A549 (cell line): ENCODE measurements at regions not wholly inside any gene's neighbourhood (a gene's known extent, or its start where the extent isn't known, plus 50 kb on each side); places are given as distances from the start of the nearest gene placed in this dataset.

ENCODE experiments used
- CTCF ChIP-seq: fragments of >200 bp; sonication (Bioruptor Twin); formaldehyde crosslinking; IDR thresholded peaks from 3 replicates; pipeline ENCODE4 v1.5.1; 2016
- EP300 ChIP-seq, 2 experiments: fragments of >200 bp; sonication (Bioruptor Twin); formaldehyde crosslinking; IDR thresholded peaks; 2 replicates in 1 of 2; 3 replicates in 1 of 2; pipeline ENCODE4 v1.6.1; 2016 to 2017
- JUN ChIP-seq, 2 experiments: fragments of >200 bp; sonication (Bioruptor Twin); formaldehyde crosslinking; IDR thresholded peaks; 2 replicates in 1 of 2; 3 replicates in 1 of 2; pipeline ENCODE4 v1.6.1; 2016 to 2017
- MAX ChIP-seq: IDR thresholded peaks from 2 replicates; pipeline ENCODE4 v1.6.1; 2012
- MYC ChIP-seq: IDR thresholded peaks from 2 replicates; pipeline ENCODE4 v1.6.1; 2012; ENCODE audit warnings: mild to moderate bottlenecking, inconsistent platforms, low read length, improper control_type of control experiment, borderline replicate concordance
- NR3C1 ChIP-seq: fragments of >200 bp; sonication (Bioruptor Twin); formaldehyde crosslinking; IDR thresholded peaks from 3 replicates; pipeline ENCODE4 v1.6.1; 2017
- PBX3 ChIP-seq: IDR thresholded peaks from 2 replicates; pipeline ENCODE4 v1.6.1; 2012
- RAD21 ChIP-seq, 2 experiments: fragments of >200 bp in 1 of 2; sonication (Bioruptor Twin) in 1 of 2; formaldehyde crosslinking in 1 of 2; IDR thresholded peaks in 1 of 2; conservative IDR thresholded peaks in 1 of 2; 2 replicates in 1 of 2; 3 replicates in 1 of 2; pipeline ENCODE4 v1.6.1; 2012 to 2018; ENCODE audit warnings: inconsistent platforms in 1 of 2
- RARB ChIP-seq: fragments of 250-450 bp; sonication (Bioruptor Pico); IDR thresholded peaks from 2 replicates; pipeline ENCODE4 v1.8.0; 2021; ENCODE audit warnings: mild to moderate bottlenecking, moderate library complexity
- RCOR1 ChIP-seq: fragments of 150-350 bp; IDR thresholded peaks from 2 replicates; pipeline ENCODE4 v1.6.1; 2014; ENCODE audit warnings: antibody characterized with exemption, low read length, low read depth
- REST ChIP-seq: fragments of 200-600 bp; sonication (generic); IDR thresholded peaks from 2 replicates; pipeline ENCODE4 v1.6.1; 2016; ENCODE audit warnings: antibody characterized with exemption, mild to moderate bottlenecking, moderate library complexity

GRCh38 chr22:47789171-47789570, 1026.7 kb downstream of the TBC1D22A start:
- no peak for TF ChIP-seq MYC
- TF ChIP-seq CTCF = no peak
- no peak for TF ChIP-seq EP300 (IDR thresholded peaks at IDR 0.05)
- TF ChIP-seq JUN (IDR thresholded peaks at IDR 0.05) = no peak
- no peak for TF ChIP-seq MAX
- TF ChIP-seq REST = no peak
- TF ChIP-seq PBX3 = no peak
- no peak for TF ChIP-seq NR3C1
- no peak for TF ChIP-seq RAD21 (conservative IDR thresholded peaks at IDR 0.05 in 1 of 2, IDR thresholded peaks at IDR 0.05 in 1 of 2)
- no peak for TF ChIP-seq RARB (CRISPR knock-in tag)
- TF ChIP-seq RCOR1 = no peak
